Gastroesophageal sphincter (tissue), 3 donors: ENCODE measurements at regions not wholly inside any gene's neighbourhood (a gene's known extent, or its start where the extent isn't known, plus 50 kb on each side); places are given as distances from the start of the nearest gene placed in this dataset.

Source experiments
- CTCF ChIP-seq, 4 experiments: fragments of 200-600 bp in 2 of 4; fragments of 450-650 bp in 2 of 4; sonication (generic) in 1 of 4; IDR thresholded peaks; one replicate each; pipeline ENCODE4 v1.5.1; 2017 to 2019; ENCODE audit warnings: antibody characterized with exemption in 4 of 4, mild to moderate bottlenecking in 2 of 4, moderate library complexity in 2 of 4
- EP300 ChIP-seq: sonication (generic); formaldehyde crosslinking; IDR thresholded peaks from one replicate; pipeline ENCODE4 v1.6.1; 2017; ENCODE audit warnings: antibody characterized with exemption, mild to moderate bottlenecking
- POLR2A ChIP-seq, 2 donors: fragments of 450-650 bp; IDR thresholded peaks; one replicate each; pipeline ENCODE4 v1.6.1; 2017; ENCODE audit warnings: antibody characterized with exemption in 2 of 2, mild to moderate bottlenecking in 2 of 2, moderate library complexity in 1 of 2
- POLR2AphosphoS5 ChIP-seq: sonication (generic); formaldehyde crosslinking; IDR thresholded peaks from one replicate; pipeline ENCODE4 v1.6.1; 2017; ENCODE audit warnings: antibody characterized with exemption

GRCh38 chr12:78645956-78646355 is 218.6 kb upstream of the SYT1 start:
- TF ChIP-seq CTCF (IDR thresholded peaks at IDR 0.05) (no peak), POLR2A (IDR thresholded peaks at IDR 0.05) (no peak), POLR2AphosphoS5 (no peak), EP300 (no peak)
